Prostate gland (tissue), 2 donors: ENCODE measurements at regions not wholly inside any gene's neighbourhood (a gene's known extent, or its start where the extent isn't known, plus 50 kb on each side); places are given as distances from the start of the nearest gene placed in this dataset.

ENCODE experiments used
- CTCF ChIP-seq, 4 experiments: fragments of 200-600 bp in 2 of 4; fragments of 450-650 bp in 2 of 4; sonication (generic) in 2 of 4; IDR thresholded peaks; 1 replicate in 3 of 4; 2 replicates in 1 of 4; pipeline ENCODE4 v1.5.1; 2016 to 2019; ENCODE audit warnings: antibody characterized with exemption in 4 of 4, mild to moderate bottlenecking in 2 of 4, moderate library complexity in 2 of 4
- POLR2A ChIP-seq: fragments of 450-650 bp; IDR thresholded peaks from one replicate; pipeline ENCODE4 v1.6.1; 2016; ENCODE audit warnings: antibody characterized with exemption, mild to moderate bottlenecking
- POLR2AphosphoS5 ChIP-seq: sonication (generic); formaldehyde crosslinking; IDR thresholded peaks from one replicate; pipeline ENCODE4 v1.6.1; 2017; ENCODE audit warnings: antibody characterized with exemption

- no peak for TF ChIP-seq CTCF (IDR thresholded peaks at IDR 0.05)
- TF ChIP-seq POLR2A = no peak
- no peak for TF ChIP-seq POLR2AphosphoS5
Measured at GRCh38 chr17:16879686-16880085, 92.2 kb downstream of the TNFRSF13B start.
